ENCODE measurements at regions not wholly inside any gene's neighbourhood (a gene's known extent, or its start where the extent isn't known, plus 50 kb on each side); places are given as distances from the start of the nearest gene placed in this dataset.

- Histone ChIP-seq H3K4me1 (ENCODE audit: control insufficient read depth, low read length) (no peaks in the 10 kb centered on the region), H3K79me2 (ENCODE audit: control insufficient read depth, low read length) (no peaks in the 10 kb centered on the region), H3K9me2 (replicated peaks; ENCODE audit: control insufficient read depth, low read length) (no peaks in the 10 kb centered on the region), H3K4me3 (ENCODE audit: low read length) (no peak overlapping the region), H3F3A (ENCODE audit: control insufficient read depth, insufficient read depth) (no peaks in the 10 kb centered on the region), H3K4me2 (ENCODE audit: low read length) (no peak overlapping the region), H4K20me1 (ENCODE audit: control insufficient read depth, insufficient read depth, low read depth, low read length) (no peaks in the 10 kb centered on the region), H3K36me3 (ENCODE audit: control insufficient read depth, low read length) (no peaks in the 10 kb centered on the region), H3K27me3 (ENCODE audit: control insufficient read depth, low read length) (no peaks in the 10 kb centered on the region), H3K27ac (ENCODE audit: low read depth, low read length) (no peak overlapping the region), H3K9me3 (ENCODE audit: control insufficient read depth, insufficient read depth, low read length) (0 out of 2 replicates have a peak, but pooled peaks cover 2% of the 10 kb centered on the region)
- TF ChIP-seq EZH2phosphoT487 (IDR thresholded peaks at IDR 0.05; ENCODE audit: borderline replicate concordance, low read length): no peak
- TF ChIP-seq, protein P1, sequence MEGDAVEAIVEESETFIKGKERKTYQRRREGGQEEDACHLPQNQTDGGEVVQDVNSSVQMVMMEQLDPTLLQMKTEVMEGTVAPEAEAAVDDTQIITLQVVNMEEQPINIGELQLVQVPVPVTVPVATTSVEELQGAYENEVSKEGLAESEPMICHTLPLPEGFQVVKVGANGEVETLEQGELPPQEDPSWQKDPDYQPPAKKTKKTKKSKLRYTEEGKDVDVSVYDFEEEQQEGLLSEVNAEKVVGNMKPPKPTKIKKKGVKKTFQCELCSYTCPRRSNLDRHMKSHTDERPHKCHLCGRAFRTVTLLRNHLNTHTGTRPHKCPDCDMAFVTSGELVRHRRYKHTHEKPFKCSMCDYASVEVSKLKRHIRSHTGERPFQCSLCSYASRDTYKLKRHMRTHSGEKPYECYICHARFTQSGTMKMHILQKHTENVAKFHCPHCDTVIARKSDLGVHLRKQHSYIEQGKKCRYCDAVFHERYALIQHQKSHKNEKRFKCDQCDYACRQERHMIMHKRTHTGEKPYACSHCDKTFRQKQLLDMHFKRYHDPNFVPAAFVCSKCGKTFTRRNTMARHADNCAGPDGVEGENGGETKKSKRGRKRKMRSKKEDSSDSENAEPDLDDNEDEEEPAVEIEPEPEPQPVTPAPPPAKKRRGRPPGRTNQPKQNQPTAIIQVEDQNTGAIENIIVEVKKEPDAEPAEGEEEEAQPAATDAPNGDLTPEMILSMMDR (IDR thresholded peaks at IDR 0.05; ENCODE audit: low read depth, low read length, poor library complexity, severe bottlenecking): no peak
These were observed 621.9 kb upstream of the SOX11 start for GRCh38 chr2:5070257-5070656.

GRCh38 chr2:5074733-5075132, 617.5 kb upstream of the SOX11 start:
- H3K27me3 ChIP-seq (ENCODE audit: control insufficient read depth, low read length): no peaks in the 10 kb centered on the region
- H3K79me2 ChIP-seq (ENCODE audit: control insufficient read depth, low read length): no peaks in the 10 kb centered on the region
- H3K4me1 ChIP-seq (ENCODE audit: control insufficient read depth, low read length): no peaks in the 10 kb centered on the region
- no peaks in the 10 kb centered on the region for H3K9me3 ChIP-seq (ENCODE audit: control insufficient read depth, insufficient read depth, low read length)
- TF ChIP-seq, protein P1 (IDR thresholded peaks at IDR 0.05; ENCODE audit: low read depth, low read length, poor library complexity, severe bottlenecking): no peak
- no peak for TF ChIP-seq EZH2phosphoT487 (IDR thresholded peaks at IDR 0.05; ENCODE audit: borderline replicate concordance, low read length)
- H3K4me3 ChIP-seq (ENCODE audit: low read length): no peak overlapping the region
- H3K27ac ChIP-seq (ENCODE audit: low read depth, low read length): no peak overlapping the region
- H4K20me1 ChIP-seq (ENCODE audit: control insufficient read depth, insufficient read depth, low read depth, low read length): no peaks in the 10 kb centered on the region
- no peak overlapping the region for H3K4me2 ChIP-seq (ENCODE audit: low read length)
- no peaks in the 10 kb centered on the region for H3K36me3 ChIP-seq (ENCODE audit: control insufficient read depth, low read length)
- no peaks in the 10 kb centered on the region for H3F3A ChIP-seq (ENCODE audit: control insufficient read depth, insufficient read depth)
- H3K9me2 ChIP-seq (replicated peaks; ENCODE audit: control insufficient read depth, low read length): no peaks in the 10 kb centered on the region

DNA sequence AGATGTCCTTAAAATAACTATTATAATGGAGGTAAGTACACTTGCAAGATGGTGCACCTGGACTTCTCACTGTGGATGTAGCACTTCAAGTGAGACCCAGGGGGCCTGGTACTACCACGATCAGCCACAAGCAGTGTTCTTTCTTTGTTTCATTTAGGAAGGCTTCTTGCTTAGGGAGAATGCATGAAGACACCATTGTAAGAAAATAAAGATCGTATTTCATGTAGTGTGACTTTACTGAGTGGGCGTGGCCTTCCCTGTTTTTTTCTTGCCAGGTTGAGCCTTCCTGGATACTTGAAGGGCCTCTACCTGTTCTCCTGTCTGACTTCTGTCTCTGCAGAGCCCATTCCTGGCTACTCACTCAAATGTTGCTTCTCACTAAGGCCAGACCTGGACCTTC, 615.6 kb upstream of the SOX11 start:
- no peaks in the 10 kb centered on the region for H3K36me3 ChIP-seq (ENCODE audit: control insufficient read depth, low read length)
- no peaks in the 10 kb centered on the region for H3K79me2 ChIP-seq (ENCODE audit: control insufficient read depth, low read length)
- H3F3A ChIP-seq (ENCODE audit: control insufficient read depth, insufficient read depth): no peaks in the 10 kb centered on the region
- H3K4me2 ChIP-seq (ENCODE audit: low read length): no peak overlapping the region
- no peak overlapping the region for H3K27ac ChIP-seq (ENCODE audit: low read depth, low read length)
- no peaks in the 10 kb centered on the region for H3K9me3 ChIP-seq (ENCODE audit: control insufficient read depth, insufficient read depth, low read length)
- no peaks in the 10 kb centered on the region for H3K4me1 ChIP-seq (ENCODE audit: control insufficient read depth, low read length)
- no peaks in the 10 kb centered on the region for H3K27me3 ChIP-seq (ENCODE audit: control insufficient read depth, low read length)
- TF ChIP-seq EZH2phosphoT487 (IDR thresholded peaks at IDR 0.05; ENCODE audit: borderline replicate concordance, low read length): no peak
- TF ChIP-seq, protein P1 (IDR thresholded peaks at IDR 0.05; ENCODE audit: low read depth, low read length, poor library complexity, severe bottlenecking): no peak
- no peak overlapping the region for H3K4me3 ChIP-seq (ENCODE audit: low read length)
- H4K20me1 ChIP-seq (ENCODE audit: control insufficient read depth, insufficient read depth, low read depth, low read length): no peaks in the 10 kb centered on the region
- H3K9me2 ChIP-seq (replicated peaks; ENCODE audit: control insufficient read depth, low read length): no peaks in the 10 kb centered on the region
